CD4-positive, alpha-beta T cell treated with Interleukin-1 beta for 1 hour (primary cell): ENCODE measurements at regions not wholly inside any gene's neighbourhood (a gene's known extent, or its start where the extent isn't known, plus 50 kb on each side); places are given as distances from the start of the nearest gene placed in this dataset.

Experiments
- DNase-seq, 2 donors: peaks; one replicate each; pipeline ENCODE4 v3.0.0-alpha.2; 2020 to 2022

GRCh38 chr7:113825832-113826231, 93.0 kb downstream of the PPP1R3A start:
- DNase-seq: no peak

- no peak for DNase-seq
Observed at GRCh38 chr7:113824117-113824823, 94.5 kb downstream of the PPP1R3A start.

DNA sequence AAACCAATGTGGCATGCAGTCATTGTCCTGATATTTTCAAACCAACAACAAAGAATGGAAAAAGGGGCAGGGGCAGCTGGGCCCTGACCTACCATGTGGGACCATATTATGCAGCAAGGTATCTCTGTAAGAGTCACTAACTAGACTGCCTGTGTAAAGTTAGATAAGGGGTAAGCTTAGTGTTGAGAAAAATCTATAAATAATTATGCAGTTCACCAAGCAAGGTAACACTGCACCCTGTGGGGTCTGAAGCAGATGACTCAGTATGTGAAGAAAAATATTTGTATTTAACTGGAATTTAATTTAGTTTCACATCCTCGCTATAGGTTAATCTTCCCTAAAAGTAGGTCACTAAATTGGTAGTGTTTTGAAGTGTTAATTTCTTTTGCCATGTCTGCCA, 99.3 kb downstream of the PPP1R3A start:
- DNase-seq: no peak

GRCh38 chr7:113816639-113817038, 102.2 kb downstream of the PPP1R3A start:
- no peak for DNase-seq

GRCh38 chr7:113813471-113813870, 105.3 kb downstream of the PPP1R3A start:
- DNase-seq: no peak

GRCh38 chr7:113812591-113813255, 106.1 kb downstream of the PPP1R3A start:
- DNase-seq: no peak

GRCh38 chr7:113810080-113810744, 108.6 kb downstream of the PPP1R3A start:
- no peak for DNase-seq

GRCh38 chr7:113809581-113809980, 109.2 kb downstream of the PPP1R3A start:
- DNase-seq: no peak

DNA sequence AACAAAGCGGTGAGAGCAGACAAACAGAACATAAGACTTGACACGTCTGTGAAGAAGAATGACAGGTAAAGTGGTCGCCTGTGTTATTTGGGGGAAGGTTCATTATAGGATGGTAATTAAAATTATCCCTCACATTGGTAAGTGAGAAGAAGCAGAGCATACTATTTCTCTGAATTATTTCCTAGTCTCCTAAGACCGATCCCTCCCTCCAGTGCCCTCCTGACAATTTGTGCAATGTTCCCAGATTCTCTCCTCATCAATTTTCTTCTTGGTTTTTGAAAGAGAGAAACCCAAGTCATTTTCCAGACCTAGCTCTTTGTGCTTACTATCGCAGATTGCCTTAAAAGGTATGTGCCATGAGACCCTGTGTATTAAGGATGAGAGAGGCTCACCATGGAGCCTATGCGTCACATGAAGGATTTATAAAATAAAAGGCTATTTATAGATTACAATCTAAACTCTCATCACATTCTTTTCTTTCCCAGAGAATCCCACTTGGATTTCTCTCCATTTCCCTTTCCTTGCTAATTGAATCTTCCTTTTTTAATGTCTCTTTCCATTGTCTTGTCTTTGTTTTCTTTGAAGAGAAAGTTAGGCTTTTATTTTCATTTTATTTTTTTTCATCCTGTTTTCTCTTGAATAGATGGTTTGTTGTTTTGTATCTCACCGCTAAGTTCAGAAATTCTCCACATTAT, 112.0 kb downstream of the PPP1R3A start:
- no peak for DNase-seq

GRCh38 chr7:113805976-113806375, 112.8 kb downstream of the PPP1R3A start:
- DNase-seq: no peak

DNA sequence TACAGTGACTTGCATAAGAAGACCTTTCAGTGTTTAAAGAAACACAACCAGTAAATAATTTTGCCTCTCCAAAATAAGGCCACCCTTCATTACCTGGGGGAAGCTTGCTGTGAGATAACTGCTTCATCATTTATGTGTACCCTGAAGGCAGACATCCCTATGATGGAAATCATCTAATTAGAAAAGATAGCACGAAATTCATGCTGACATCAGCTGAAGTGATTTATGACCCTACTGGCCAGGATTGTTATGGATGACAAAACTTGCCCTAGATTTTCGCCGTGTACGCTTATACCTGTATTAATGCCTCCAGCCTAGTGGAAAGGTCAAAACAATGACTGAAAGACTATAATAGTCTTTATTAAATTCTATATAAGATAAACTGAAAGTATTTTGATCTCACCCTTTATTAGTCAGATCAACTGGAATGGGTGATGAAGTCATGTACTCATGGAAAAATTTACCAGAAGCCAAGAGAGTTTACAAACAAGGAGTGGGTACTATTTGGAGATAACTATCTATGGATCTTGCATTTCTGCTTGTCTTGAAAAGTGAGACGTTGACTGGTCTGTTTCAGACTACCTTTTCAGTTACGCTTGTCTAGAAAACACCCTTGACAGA, 114.2 kb downstream of the PPP1R3A start:
- no peak for DNase-seq

DNA sequence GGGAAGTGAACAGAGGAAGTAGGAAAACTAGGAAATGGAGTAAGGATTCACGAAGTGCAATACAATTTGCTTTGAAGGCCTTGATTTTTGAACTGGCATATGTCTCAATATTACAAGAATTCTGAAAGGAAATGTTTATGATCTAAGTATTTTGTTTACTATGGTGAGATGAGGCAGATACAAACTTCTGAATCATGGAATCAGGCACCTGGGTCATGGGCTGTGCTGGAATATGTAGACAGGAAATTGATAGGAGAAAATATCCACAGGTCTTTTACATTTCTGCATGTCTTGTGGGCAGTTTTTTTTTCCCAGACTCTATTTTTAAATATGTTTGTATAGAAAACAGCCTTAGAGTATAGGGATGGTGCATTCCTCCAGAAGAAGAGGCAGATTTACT, 117.1 kb downstream of the PPP1R3A start:
- DNase-seq: no peak

GRCh38 chr7:113800826-113801225, 118.0 kb downstream of the PPP1R3A start:
- DNase-seq: no peak

GRCh38 chr7:113799896-113800295, 118.9 kb downstream of the PPP1R3A start:
- DNase-seq: no peak

- DNase-seq: no peak
Observed at GRCh38 chr7:113797420-113798010, 121.3 kb downstream of the PPP1R3A start.

- DNase-seq: no peak
Observed at GRCh38 chr7:113796557-113796956, 122.3 kb downstream of the PPP1R3A start.

DNA sequence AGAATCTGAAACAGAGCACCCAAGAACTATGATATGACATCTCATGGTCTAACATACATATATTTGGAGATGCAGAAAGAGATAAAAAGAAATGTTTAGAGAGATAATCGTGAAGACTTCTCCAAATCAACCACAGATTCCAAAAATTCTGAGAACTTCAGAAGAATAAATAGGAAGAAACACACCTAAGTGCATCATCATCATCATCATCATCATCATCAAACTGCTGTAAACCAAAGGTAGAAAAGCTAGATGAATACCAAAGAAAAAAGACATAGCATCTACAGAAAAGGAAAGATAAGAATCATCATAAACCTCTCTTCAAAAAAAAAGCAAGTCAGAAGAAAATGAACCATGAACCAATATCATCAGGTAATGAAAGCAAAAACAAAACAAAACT, 124.2 kb downstream of the PPP1R3A start:
- DNase-seq: no peak

- no peak for DNase-seq
Observed at GRCh38 chr7:113793171-113793570, 125.6 kb downstream of the PPP1R3A start.

DNA sequence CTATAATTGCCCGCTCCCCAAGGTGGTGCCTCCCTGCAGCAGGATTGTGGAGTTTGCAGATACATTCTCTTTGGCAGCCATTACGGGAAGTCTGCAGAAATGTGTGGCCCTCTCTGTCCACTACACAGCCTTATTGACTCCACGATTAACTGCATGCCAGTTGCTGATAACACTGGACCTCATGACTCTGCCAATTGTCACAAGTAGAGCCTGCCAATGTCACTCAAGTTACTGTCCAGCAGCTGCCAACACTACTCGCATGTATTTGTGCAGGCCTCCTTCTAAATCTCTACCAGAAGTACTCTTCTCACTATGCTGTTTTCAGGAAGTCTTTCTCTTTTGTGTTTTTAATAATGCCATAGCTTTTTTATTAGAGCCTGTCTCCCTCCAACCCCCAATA, 128.8 kb downstream of the PPP1R3A start:
- no peak for DNase-seq

DNA sequence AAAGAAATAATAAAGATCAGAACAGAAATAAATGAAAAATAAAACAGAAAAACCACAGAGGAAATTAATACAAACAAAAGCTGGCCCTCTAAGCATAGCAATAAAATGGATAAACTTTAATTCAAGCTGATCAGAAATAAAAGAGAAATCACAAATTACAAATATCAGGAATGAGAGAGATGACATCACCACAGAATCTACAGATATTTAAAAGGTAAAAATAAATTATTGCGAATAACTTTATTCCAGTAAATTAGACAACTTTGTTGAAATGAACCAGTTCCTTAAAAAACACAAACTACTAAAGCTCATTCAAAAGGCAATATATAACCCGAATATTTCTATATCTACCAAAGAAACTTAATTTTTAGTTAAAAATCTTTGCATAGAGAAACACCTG, 131.7 kb downstream of the PPP1R3A start:
- no peak for DNase-seq

DNA sequence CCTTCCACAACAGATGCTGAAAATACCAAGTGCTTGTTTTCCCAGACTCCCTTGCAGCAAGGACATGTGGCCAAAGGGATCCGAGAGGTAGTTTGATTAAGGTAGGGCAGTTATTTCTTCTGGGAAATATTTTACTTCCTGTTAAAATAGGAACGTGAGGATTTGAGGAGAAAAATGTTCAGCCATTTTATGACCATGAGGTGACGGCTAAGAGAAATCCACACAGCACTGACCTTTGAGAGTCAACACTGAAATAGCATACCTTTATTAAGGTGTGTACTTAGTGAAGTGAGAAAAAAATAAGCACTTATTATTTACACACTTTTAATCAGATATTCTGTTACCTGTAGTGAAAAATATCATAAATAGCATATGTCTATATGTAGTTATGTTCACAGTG, 133.9 kb downstream of the PPP1R3A start:
- no peak for DNase-seq

GRCh38 chr7:113784316-113784715, 134.5 kb downstream of the PPP1R3A start:
- DNase-seq: no peak

GRCh38 chr7:113783403-113783802, 135.4 kb downstream of the PPP1R3A start:
- no peak for DNase-seq
